ENCODE measurements at regions not wholly inside any gene's neighbourhood (a gene's known extent, or its start where the extent isn't known, plus 50 kb on each side); places are given as distances from the start of the nearest gene placed in this dataset.

DNA sequence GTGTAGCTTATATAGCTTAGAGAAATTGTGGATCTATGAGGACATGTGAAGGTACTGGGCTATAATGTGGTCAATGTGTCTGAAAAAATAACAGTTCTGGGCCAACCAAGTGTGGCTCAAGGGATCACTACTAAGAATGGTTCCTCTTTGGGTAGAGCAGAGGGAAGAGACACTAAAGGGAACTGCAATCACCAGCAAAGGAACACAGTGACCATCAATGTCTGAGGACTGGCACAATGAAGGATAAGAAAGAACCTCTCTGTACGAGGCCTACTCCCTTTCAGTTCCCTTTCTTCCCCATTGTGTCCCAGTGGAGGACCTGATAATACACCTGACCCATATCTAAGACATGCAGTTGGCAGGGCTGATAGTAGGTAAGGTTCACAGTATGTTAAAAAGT, 89.9 kb upstream of the JAK1 start:
- TF ChIP-seq CTCF (conservative IDR thresholded peaks at IDR 0.05; ENCODE audit: low read length) (no peak), EZH2phosphoT487 (IDR thresholded peaks at IDR 0.05; ENCODE audit: borderline replicate concordance, low read depth, low read length) (no peak)
